ENCODE measurements at regions not wholly inside any gene's neighbourhood (a gene's known extent, or its start where the extent isn't known, plus 50 kb on each side); places are given as distances from the start of the nearest gene placed in this dataset.
"Not testable (repeated sequence)": the region's sequence is repeated elsewhere in the genome, so short reads cannot be mapped to it uniquely, and the experiment has no call there.

- H3K4me1 Mint-ChIP-seq (ENCODE audit: low read depth), result no peaks in the 10 kb centered on the region
- no peak for DNase-seq
Measured at GRCh38 chr6:114863610-114864009, 520.8 kb upstream of the HS3ST5 start.

GRCh38 chr6:114862819-114863218 is 520.0 kb upstream of the HS3ST5 start:
- no peak for ATAC-seq
- H3K4me1 Mint-ChIP-seq (ENCODE audit: low read depth), result no peaks in the 10 kb centered on the region
- H3K27me3 Mint-ChIP-seq (ENCODE audit: low read depth), result no peaks in the 10 kb centered on the region
- DNase-seq, result no peak
- H3K9me3 Mint-ChIP-seq, result peaks cover 15% of the 10 kb centered on the region
- H3K36me3 Mint-ChIP-seq (ENCODE audit: insufficient read depth), result no peaks in the 10 kb centered on the region
- no peak overlapping the region for H3K4me3 Mint-ChIP-seq

More at GRCh38 chr6:114863610-114864009, 520.8 kb upstream of the HS3ST5 start:
- Mint-ChIP-seq H3K36me3 (ENCODE audit: insufficient read depth) (no peaks in the 10 kb centered on the region), H3K9me3 (peaks cover 20% of the 10 kb centered on the region), H3K27me3 (ENCODE audit: low read depth) (no peaks in the 10 kb centered on the region), H3K4me3 (no peak overlapping the region)
- ATAC-seq, result no peak

DNA sequence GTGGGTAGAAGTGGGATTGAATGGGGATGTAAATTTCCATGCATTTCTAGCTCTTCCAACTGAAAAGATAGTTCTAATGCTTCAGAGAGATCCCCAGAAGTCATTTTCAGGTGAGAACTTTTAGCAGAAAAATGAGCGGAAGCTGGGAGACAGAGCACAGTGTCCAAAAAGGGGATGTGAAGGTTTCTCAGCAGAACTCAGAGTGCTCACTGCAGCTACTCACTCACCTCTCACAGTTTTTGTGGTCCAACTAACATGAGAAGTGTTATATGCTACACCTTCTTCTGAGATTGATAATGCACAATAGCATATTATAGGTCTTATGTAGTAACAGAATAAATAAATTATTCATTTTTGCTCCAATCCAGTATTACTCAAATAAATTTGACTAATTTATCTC is 519.2 kb upstream of the HS3ST5 start:
- DNase-seq (no peak), ATAC-seq (no peak)
- Mint-ChIP-seq H3K9me3 (peaks cover 14% of the 10 kb centered on the region), H3K4me1 (ENCODE audit: low read depth) (no peaks in the 10 kb centered on the region), H3K36me3 (ENCODE audit: insufficient read depth) (no peaks in the 10 kb centered on the region), H3K27me3 (ENCODE audit: low read depth) (no peaks in the 10 kb centered on the region), H3K4me3 (no peak overlapping the region)

DNA sequence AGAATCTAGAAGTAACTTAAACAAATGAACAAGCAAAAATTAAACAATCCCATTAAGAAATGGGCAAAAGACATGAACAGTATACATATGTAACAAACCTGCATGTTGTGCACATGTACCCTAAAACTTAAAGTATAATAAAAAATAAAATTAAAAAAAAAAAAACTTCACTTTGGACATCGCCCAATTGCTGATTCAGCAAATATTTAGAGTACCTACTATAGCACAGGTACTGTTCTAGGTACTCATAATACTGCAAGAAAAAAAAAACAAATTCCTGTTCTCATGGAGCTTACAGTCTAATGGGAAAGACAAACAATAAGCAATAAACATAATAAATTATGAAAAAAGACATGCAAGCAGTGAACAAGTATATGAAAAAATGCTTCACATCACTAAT is 501.5 kb upstream of the HS3ST5 start:
- H3K9me3 Mint-ChIP-seq, result peaks cover 17% of the 10 kb centered on the region
- H3K27me3 Mint-ChIP-seq (ENCODE audit: low read depth), result no peaks in the 10 kb centered on the region
- H3K4me1 Mint-ChIP-seq (ENCODE audit: low read depth), result no peaks in the 10 kb centered on the region
- H3K4me3 Mint-ChIP-seq, result no peak overlapping the region
- DNase-seq (no peak), ATAC-seq (no peak)
- H3K36me3 Mint-ChIP-seq (ENCODE audit: insufficient read depth), result no peaks in the 10 kb centered on the region

DNA sequence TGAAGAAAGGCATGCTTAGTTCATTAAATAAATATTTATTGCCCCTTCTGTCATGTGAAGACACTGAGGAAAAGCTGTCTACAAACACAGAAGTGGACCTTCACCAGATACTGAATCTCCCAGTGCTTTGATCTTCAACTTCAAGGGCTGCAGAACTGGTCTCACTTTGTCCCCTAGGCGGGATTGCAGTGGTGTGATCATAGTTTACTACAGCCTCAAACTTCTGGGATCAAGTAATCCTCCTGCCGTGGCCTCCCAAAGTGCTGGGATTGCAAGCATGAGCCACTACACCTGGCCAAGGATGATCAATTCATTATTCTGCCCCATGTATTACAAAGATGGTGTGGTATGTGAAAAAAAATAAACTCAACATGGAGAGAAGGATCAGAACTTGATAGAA is 496.2 kb upstream of the HS3ST5 start:
- H3K9me3 Mint-ChIP-seq, result peaks cover 13% of the 10 kb centered on the region
- DNase-seq (no peak), ATAC-seq (no peak)
- no peaks in the 10 kb centered on the region for H3K36me3 Mint-ChIP-seq (ENCODE audit: insufficient read depth)
- no peak overlapping the region for H3K4me3 Mint-ChIP-seq
- H3K4me1 Mint-ChIP-seq (ENCODE audit: low read depth), result no peaks in the 10 kb centered on the region
- no peaks in the 10 kb centered on the region for H3K27me3 Mint-ChIP-seq (ENCODE audit: low read depth)

GRCh38 chr6:114833211-114833610 is 490.4 kb upstream of the HS3ST5 start:
- H3K9me3 Mint-ChIP-seq, result peaks cover 12% of the 10 kb centered on the region
- no peaks in the 10 kb centered on the region for H3K4me1 Mint-ChIP-seq (ENCODE audit: low read depth)
- DNase-seq (no peak), ATAC-seq (no peak)
- H3K36me3 Mint-ChIP-seq (ENCODE audit: insufficient read depth), result no peaks in the 10 kb centered on the region
- no peak overlapping the region for H3K4me3 Mint-ChIP-seq
- H3K27me3 Mint-ChIP-seq (ENCODE audit: low read depth), result no peaks in the 10 kb centered on the region

DNA sequence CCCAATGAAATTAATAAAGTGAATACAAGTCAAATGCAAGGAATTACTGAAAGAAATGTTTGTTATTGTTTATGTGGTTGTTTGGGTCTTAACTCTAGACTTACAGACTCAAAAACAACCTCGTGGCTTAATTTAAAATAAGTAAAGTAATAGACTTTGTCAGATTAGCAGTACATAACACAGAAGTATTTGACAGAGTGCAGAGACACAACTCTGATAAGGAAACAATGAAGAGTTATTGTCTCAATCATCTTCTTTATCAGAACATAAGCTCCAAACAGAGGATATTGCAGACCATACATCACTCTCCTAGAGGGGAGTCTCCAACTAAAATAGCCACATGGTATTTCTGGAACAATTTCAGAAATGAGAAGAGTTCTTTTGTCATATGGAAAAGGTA is 487.7 kb upstream of the HS3ST5 start:
- Mint-ChIP-seq H3K27me3 (ENCODE audit: low read depth) (no peaks in the 10 kb centered on the region), H3K9me3 (peaks cover 12% of the 10 kb centered on the region), H3K4me3 (no peak overlapping the region), H3K4me1 (ENCODE audit: low read depth) (no peaks in the 10 kb centered on the region), H3K36me3 (ENCODE audit: insufficient read depth) (no peaks in the 10 kb centered on the region)
- ATAC-seq (no peak), DNase-seq (no peak)

- H3K36me3 Mint-ChIP-seq (ENCODE audit: insufficient read depth), result no peaks in the 10 kb centered on the region
- no peak for DNase-seq
- ATAC-seq, result no peak
- H3K4me1 Mint-ChIP-seq (ENCODE audit: low read depth), result no peaks in the 10 kb centered on the region
- H3K4me3 Mint-ChIP-seq, result no peak overlapping the region
- H3K27me3 Mint-ChIP-seq (ENCODE audit: low read depth), result no peaks in the 10 kb centered on the region
- peaks cover 5% of the 10 kb centered on the region for H3K9me3 Mint-ChIP-seq
Measured at GRCh38 chr6:114827135-114827534, 484.3 kb upstream of the HS3ST5 start.

DNA sequence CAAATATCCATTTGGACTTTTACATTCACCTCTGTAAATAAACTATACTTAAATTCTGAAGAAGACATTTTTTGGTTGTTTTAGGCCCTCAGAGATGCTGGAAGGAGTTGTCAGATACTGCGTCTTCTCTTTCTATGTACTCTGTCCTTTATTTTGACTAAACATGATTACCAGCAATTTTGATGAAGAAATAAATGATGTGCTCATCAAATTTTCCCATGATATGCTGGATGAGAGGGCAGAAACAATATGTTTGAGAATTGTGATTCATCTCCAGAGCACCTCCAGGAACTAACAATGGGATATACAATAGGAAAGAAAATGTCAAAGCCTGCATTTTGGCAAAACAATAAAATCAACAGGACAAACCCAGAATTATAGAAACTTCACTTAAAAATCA is 481.6 kb upstream of the HS3ST5 start:
- no peaks in the 10 kb centered on the region for H3K36me3 Mint-ChIP-seq (ENCODE audit: insufficient read depth)
- ATAC-seq, result no peak
- no peak overlapping the region for H3K4me3 Mint-ChIP-seq
- no peaks in the 10 kb centered on the region for H3K4me1 Mint-ChIP-seq (ENCODE audit: low read depth)
- DNase-seq, result no peak
- peaks cover 4% of the 10 kb centered on the region for H3K9me3 Mint-ChIP-seq
- no peaks in the 10 kb centered on the region for H3K27me3 Mint-ChIP-seq (ENCODE audit: low read depth)

DNA sequence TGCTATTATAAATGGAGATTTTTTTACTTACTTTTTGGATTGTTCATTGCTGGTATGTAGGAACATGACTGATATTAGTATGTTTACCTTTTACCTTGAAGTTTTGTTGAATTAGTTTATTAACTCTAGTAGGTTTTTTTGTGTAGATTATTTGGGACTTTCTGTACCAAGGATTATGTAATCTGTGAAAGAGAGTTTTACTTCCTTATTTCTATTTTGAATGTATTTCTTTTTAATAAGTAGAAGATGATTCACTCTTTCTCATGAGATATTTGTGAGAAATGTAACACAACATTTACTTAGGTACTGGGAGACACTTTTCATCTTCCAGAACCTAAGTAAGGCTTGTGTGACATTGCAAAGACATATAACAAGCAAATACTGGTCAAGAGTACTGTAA is 473.9 kb upstream of the HS3ST5 start:
- Mint-ChIP-seq H3K27me3 (ENCODE audit: low read depth) (no peaks in the 10 kb centered on the region), H3K4me1 (ENCODE audit: low read depth) (no peaks in the 10 kb centered on the region), H3K9me3 (peaks cover 7% of the 10 kb centered on the region), H3K4me3 (no peak overlapping the region), H3K36me3 (ENCODE audit: insufficient read depth) (no peaks in the 10 kb centered on the region)
- DNase-seq, result no peak
- ATAC-seq, result no peak

- no peak overlapping the region for H3K4me3 Mint-ChIP-seq
- ATAC-seq (no peak), DNase-seq (no peak)
- H3K9me3 Mint-ChIP-seq, result peaks cover 6% of the 10 kb centered on the region
- no peaks in the 10 kb centered on the region for H3K36me3 Mint-ChIP-seq (ENCODE audit: insufficient read depth)
- no peaks in the 10 kb centered on the region for H3K27me3 Mint-ChIP-seq (ENCODE audit: low read depth)
- no peaks in the 10 kb centered on the region for H3K4me1 Mint-ChIP-seq (ENCODE audit: low read depth)
Measured at GRCh38 chr6:114810468-114810867, 467.6 kb upstream of the HS3ST5 start.

DNA sequence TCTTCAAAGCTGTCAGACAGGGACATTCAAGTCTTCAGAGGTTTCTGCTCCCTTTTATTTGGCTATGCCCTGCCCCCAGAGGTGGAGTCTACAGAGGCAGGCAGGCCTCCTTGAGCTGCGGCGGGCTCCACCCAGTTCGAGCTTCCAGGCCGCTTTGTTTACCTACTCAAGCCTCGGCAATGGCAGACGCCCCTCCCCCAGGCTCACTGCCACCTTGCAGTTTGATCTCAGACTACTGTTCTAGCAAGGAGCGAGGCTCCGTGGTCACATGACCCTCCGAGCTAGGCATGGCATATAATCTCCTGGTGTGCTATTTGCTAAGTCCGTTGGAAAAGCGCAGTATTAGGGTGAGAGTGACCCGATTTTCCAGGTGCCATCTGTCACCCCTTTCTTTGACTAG is 462.6 kb upstream of the HS3ST5 start:
- not testable (repeated sequence) for H3K4me3 Mint-ChIP-seq; H3K9me3 Mint-ChIP-seq; H3K36me3 Mint-ChIP-seq (ENCODE audit: insufficient read depth); H3K27me3 Mint-ChIP-seq (ENCODE audit: low read depth); H3K4me1 Mint-ChIP-seq (ENCODE audit: low read depth); DNase-seq; ATAC-seq

DNA sequence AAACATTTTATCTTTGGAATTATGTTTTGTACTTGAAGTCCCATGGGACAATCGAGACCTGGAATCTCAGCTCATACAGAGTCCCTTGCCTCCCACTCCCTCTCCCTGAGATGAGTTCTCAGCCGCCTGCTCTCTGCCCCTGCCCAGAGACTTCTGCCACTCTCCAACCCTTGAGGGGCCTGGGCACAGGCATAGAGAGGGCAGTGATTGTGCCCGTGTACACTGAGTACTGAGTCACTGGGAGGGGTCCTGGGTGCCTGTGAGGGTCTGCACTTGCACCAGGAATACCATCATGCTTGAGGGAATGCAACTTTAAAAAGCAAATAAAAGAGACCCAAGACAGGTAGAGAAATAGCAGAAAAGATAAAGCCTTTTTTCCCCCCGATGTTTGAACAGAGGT is 453.8 kb upstream of the HS3ST5 start:
- no peak for DNase-seq
- H3K36me3 Mint-ChIP-seq (ENCODE audit: insufficient read depth), result no peaks in the 10 kb centered on the region
- no peaks in the 10 kb centered on the region for H3K9me3 Mint-ChIP-seq
- H3K4me3 Mint-ChIP-seq, result no peak overlapping the region
- no peaks in the 10 kb centered on the region for H3K27me3 Mint-ChIP-seq (ENCODE audit: low read depth)
- no peak for ATAC-seq
- H3K4me1 Mint-ChIP-seq (ENCODE audit: low read depth), result no peaks in the 10 kb centered on the region

DNA sequence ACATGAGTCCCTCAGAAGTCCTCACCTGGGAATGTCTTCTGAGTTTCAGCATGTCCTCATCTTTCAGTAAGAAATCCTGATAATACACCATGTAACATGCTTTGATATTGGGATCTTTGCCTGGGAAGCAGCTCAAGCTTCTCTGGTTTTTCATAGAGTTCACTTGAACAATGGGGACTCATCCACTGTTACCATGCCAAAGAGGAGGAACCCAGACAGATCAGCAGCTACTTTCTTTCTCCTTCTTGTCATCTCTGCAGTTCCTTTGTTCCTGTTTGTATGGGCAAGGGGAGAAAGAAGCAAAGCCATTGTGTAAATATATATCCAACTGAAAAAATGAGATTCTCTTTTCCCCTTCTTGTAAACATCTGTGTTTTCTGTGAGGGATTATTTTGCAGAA is 450.6 kb upstream of the HS3ST5 start:
- ATAC-seq (no peak), DNase-seq (no peak)
- H3K27me3 Mint-ChIP-seq (ENCODE audit: low read depth), result no peaks in the 10 kb centered on the region
- H3K4me3 Mint-ChIP-seq, result no peak overlapping the region
- no peaks in the 10 kb centered on the region for H3K36me3 Mint-ChIP-seq (ENCODE audit: insufficient read depth)
- H3K9me3 Mint-ChIP-seq, result no peaks in the 10 kb centered on the region
- no peaks in the 10 kb centered on the region for H3K4me1 Mint-ChIP-seq (ENCODE audit: low read depth)

DNA sequence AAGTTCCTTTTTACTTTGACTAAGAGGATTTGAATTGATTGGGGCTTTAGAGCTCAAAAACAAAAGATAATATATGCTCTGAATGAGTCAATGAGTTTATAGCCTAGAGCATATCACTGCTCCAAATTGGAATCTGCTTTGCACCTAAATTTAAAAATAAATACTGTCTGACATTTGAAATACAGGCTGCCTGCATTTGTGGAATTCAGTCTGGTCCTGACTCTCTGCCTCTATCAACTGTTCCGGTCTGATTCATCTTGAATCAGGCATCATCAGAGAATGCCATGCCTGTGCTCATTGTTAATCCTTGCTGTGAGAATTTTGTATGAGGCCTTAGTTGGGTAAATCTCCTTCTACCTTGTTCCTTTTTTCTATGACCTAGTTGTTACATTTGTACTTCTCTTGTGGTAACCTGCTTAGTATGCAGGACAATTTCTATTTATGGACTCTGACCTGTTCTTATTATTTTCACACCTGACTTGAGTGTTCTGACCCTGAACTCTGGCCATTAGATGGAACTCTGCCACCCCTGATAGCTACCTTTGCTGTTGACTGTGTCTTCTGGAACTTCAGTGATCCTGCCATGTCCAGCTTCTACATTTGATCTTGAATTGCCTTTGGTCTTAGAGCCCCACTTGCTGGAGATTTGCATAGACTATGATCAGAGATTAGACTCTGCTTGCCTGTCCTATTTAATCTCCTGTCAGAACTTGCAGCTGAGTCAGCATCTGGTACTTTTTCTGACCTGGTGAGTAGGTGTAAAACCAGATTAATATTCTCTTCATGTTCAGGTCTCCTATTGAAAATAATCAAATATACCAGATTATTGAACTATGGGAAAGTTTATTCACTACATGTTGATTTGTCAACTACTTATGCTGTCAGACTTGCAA is 442.7 kb upstream of the HS3ST5 start:
- no peaks in the 10 kb centered on the region for H3K4me1 Mint-ChIP-seq (ENCODE audit: low read depth)
- H3K9me3 Mint-ChIP-seq, result no peaks in the 10 kb centered on the region
- H3K27me3 Mint-ChIP-seq (ENCODE audit: low read depth), result no peaks in the 10 kb centered on the region
- no peak overlapping the region for H3K4me3 Mint-ChIP-seq
- DNase-seq (no peak), ATAC-seq (no peak)
- no peaks in the 10 kb centered on the region for H3K36me3 Mint-ChIP-seq (ENCODE audit: insufficient read depth)
